GM19193 (cell line): ENCODE measurements at regions not wholly inside any gene's neighbourhood (a gene's known extent, or its start where the extent isn't known, plus 50 kb on each side); places are given as distances from the start of the nearest gene placed in this dataset.

ENCODE experiments used
- POLR2A ChIP-seq: IDR thresholded peaks from 4 replicates; pipeline ENCODE4 v1.6.1; 2011; ENCODE audit not compliant: insufficient read depth, insufficient read length; ENCODE audit errors: extremely low read depth

- TF ChIP-seq POLR2A: no peak
These were observed 81.0 kb downstream of the NCOR2 start for GRCh38 chr12:124486346-124486963.

GRCh38 chr12:124485371-124485770 lies 82.0 kb downstream of the NCOR2 start:
- TF ChIP-seq POLR2A: no peak

DNA sequence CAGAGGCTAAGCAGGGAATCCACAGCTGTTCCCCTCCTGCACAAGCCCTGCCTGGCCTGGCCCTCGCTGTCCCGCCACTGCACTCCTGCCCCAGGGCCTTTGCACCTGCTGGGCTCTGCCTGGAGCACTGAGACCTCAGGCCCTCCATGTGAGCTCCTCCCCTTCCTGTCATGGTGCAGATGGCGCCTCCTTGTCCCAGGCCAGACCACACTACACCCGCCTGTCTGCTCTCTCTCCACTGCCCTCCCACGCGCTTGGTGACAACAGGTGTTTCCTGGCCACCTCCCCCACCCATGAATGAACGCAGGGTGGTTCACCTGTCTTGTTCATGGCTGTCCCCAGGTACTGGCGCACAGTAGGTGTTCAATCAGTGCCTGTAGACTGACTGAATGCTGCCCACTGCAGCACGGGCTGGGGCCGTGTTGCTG lies 82.9 kb downstream of the NCOR2 start:
- TF ChIP-seq POLR2A: no peak

DNA sequence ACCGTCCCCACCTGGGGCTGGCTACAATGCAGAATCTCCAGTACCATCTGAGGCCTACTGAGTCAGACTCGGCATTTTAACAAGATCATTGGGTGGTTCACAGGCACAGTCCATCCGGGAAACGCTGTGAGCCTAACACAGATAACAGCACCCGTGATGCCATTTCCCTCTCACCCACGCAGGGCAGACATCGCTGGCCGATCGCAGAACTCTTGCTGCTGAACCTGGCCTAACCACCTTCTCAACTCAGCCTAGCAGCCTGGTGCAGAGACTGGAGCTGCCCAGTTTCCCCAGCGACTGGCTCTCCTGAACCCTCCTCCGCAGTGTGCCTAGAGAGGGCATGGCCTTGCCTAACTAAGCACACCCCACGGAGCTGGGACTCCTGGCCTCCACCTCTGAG lies 83.3 kb downstream of the NCOR2 start:
- no peak for TF ChIP-seq POLR2A

- TF ChIP-seq POLR2A: no peak
These were observed 84.3 kb downstream of the NCOR2 start for GRCh38 chr12:124482901-124483799.

- TF ChIP-seq POLR2A: peak; percentile 2
These were observed 84.9 kb downstream of the NCOR2 start for GRCh38 chr12:124482567-124482893.

- peak; percentile 11 for TF ChIP-seq POLR2A
These were observed 85.4 kb downstream of the NCOR2 start for GRCh38 chr12:124481772-124482566.

DNA sequence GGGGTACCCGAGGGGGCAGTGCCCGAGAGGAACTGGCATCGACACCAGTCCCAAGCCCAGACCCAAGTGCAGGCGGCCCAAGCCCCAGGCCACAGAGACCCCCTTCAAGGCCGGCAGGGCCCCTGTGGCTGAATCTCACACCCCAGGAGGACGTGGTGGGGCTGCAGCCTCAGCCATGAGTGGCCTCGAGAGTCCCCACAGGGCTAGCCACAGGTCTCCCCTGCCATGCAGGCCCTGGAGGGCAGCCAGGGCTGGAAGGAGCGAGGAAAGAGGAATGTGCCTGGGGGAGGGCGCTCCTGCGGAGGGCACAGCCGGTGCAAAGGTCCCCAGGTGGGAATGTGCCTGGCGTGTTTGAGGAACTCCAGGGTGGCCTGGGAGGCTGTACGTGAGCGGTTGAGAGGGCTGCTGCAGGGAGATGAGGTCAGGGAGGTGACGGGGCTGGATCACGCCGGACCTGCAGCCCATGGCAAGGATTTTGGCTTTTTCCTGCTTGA lies 86.1 kb downstream of the NCOR2 start:
- TF ChIP-seq POLR2A: no peak

DNA sequence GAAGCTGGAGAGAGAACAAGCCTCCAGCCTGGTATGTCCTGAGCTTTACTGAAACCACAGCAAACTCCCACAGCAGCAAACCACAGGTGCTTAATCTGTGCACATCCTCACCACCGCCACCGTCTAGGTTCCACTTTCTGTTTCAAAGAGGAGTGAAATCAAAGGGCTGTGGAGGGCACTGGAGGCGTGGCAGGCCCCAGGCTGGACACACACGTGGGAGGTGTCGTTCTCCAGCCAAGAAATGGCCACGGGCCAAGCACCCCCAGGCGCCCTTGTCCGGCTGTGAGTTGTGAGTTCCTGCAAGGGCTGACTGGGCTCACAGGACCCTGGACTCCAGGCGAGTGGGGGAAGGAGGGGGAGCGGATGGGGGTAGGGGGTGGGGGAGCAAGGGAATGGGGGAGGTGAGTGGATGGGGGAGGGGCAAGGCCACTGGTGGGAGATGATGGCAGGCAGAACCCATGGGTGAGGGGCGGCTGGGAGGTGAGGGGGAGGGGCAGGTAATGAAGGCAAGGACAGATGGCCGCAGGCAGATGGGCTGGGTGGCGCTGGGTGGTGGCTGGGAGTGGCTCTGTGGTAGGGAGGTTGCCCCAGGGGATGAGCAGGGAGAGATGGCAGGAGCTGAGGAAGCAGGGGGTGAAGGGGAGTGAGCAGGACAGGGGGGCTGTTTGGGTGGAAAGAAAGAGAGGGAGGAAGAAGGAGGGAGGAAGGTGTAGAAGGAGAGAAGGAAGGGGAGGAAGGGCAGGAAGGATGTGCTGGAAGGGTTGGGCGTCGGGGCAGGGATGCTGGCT lies 86.7 kb downstream of the NCOR2 start:
- no peak for TF ChIP-seq POLR2A

DNA sequence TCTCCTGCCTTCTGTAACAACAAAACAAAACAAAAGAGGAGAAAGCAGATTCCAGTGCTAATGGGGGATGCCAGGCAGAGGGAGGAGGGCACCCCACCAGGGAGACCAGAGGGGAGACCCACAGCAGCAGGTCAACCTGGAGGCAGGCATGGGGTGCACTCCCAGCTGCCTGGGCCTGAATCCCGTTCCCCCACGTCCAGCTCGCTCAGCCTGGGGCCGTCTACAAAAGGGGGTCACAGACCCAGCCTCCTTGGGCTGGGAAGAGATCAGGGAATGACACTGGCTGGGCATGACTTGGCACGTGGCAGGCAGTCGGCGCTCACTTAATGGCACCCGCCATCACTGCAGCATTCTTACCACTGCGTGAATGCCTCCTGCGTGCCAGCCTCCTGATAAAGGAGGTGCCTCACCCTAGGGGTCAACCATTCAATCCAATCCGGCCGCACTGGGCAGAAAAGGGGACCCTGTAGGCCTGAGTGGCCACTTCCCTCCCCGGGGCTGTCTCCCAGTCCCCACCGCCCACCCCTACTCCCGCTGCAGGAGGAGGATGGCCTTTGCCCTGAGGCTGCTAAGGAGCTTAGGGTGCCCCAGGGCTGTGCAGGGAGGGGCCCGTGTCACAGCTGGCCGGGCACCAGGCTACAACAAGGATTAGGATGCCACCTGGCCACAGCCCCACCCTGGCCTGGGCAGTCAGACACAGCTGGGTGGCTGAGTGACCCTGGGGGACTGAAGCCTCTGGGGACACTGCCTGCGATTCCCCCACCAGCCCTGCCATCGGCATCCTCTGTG lies 87.5 kb downstream of the NCOR2 start:
- no peak for TF ChIP-seq POLR2A

- TF ChIP-seq POLR2A: no peak
These were observed 88.3 kb downstream of the NCOR2 start for GRCh38 chr12:124478985-124479645.

- TF ChIP-seq POLR2A: no peak
These were observed 89.0 kb downstream of the NCOR2 start for GRCh38 chr12:124478416-124478815.
